ENCODE measurements at regions not wholly inside any gene's neighbourhood (a gene's known extent, or its start where the extent isn't known, plus 50 kb on each side); places are given as distances from the start of the nearest gene placed in this dataset.
A peak's percentile ranks its signal among the peaks of the same experiment; 100 is the strongest.

- no peak for TF ChIP-seq ZNF274 (IDR thresholded peaks at IDR 0.05; ENCODE audit: low read depth, low read length)
- H3K4me3 ChIP-seq (ENCODE audit: low read length) = no peak overlapping the region
Observed at GRCh38 chr6:21409231-21409630, 184.3 kb upstream of the SOX4 start.

GRCh38 chr6:21413428-21413827 lies 180.1 kb upstream of the SOX4 start:
- no peak overlapping the region for H3K4me3 ChIP-seq (ENCODE audit: low read length)
- no peak for TF ChIP-seq ZNF274 (IDR thresholded peaks at IDR 0.05; ENCODE audit: low read depth, low read length)

- TF ChIP-seq ZNF274 (IDR thresholded peaks at IDR 0.05; ENCODE audit: low read depth, low read length) = no peak
- no peak overlapping the region for H3K4me3 ChIP-seq (ENCODE audit: low read length)
Observed at GRCh38 chr6:21414065-21414464, 179.5 kb upstream of the SOX4 start.

GRCh38 chr6:21420146-21420878 lies 173.2 kb upstream of the SOX4 start:
- no peak for TF ChIP-seq ZNF274 (IDR thresholded peaks at IDR 0.05; ENCODE audit: low read depth, low read length)
- no peak overlapping the region for H3K4me3 ChIP-seq (ENCODE audit: low read length)

- no peak overlapping the region for H3K4me3 ChIP-seq (ENCODE audit: low read length)
- no peak for TF ChIP-seq ZNF274 (IDR thresholded peaks at IDR 0.05; ENCODE audit: low read depth, low read length)
Observed at GRCh38 chr6:21420926-21421325, 172.6 kb upstream of the SOX4 start.

- H3K4me3 ChIP-seq (ENCODE audit: low read length) = no peak overlapping the region
- no peak for TF ChIP-seq ZNF274 (IDR thresholded peaks at IDR 0.05; ENCODE audit: low read depth, low read length)
Observed at GRCh38 chr6:21423106-21423854, 170.3 kb upstream of the SOX4 start.

- no peak overlapping the region for H3K4me3 ChIP-seq (ENCODE audit: low read length)
- no peak for TF ChIP-seq ZNF274 (IDR thresholded peaks at IDR 0.05; ENCODE audit: low read depth, low read length)
Observed at GRCh38 chr6:21426841-21427490, 166.6 kb upstream of the SOX4 start.

- no peak for TF ChIP-seq ZNF274 (IDR thresholded peaks at IDR 0.05; ENCODE audit: low read depth, low read length)
- H3K4me3 ChIP-seq (ENCODE audit: low read length) = no peak overlapping the region
Observed at GRCh38 chr6:21429291-21429690, 164.3 kb upstream of the SOX4 start.

- H3K4me3 ChIP-seq (ENCODE audit: low read length) = no peak overlapping the region
- TF ChIP-seq ZNF274 (IDR thresholded peaks at IDR 0.05; ENCODE audit: low read depth, low read length) = no peak
Observed at GRCh38 chr6:21431526-21431925, 162.0 kb upstream of the SOX4 start.

- H3K4me3 ChIP-seq (ENCODE audit: low read length) = no peak overlapping the region
- TF ChIP-seq ZNF274 (IDR thresholded peaks at IDR 0.05; ENCODE audit: low read depth, low read length) = no peak
Observed at GRCh38 chr6:21436625-21437024, 156.9 kb upstream of the SOX4 start.

- peak overlapping the region; percentile 51; the same call in 1 of the 2 replicates for H3K4me3 ChIP-seq (ENCODE audit: low read length)
Observed at GRCh38 chr6:21437581-21437980, 156.0 kb upstream of the SOX4 start.

GRCh38 chr6:21438237-21438985 lies 155.1 kb upstream of the SOX4 start:
- no peak for TF ChIP-seq ZNF274 (IDR thresholded peaks at IDR 0.05; ENCODE audit: low read depth, low read length)
- peak overlapping the region; percentile 51; the same call in 1 of the 2 replicates for H3K4me3 ChIP-seq (ENCODE audit: low read length)

More at GRCh38 chr6:21437581-21437980, 156.0 kb upstream of the SOX4 start:
- TF ChIP-seq ZNF274 (IDR thresholded peaks at IDR 0.05; ENCODE audit: low read depth, low read length) = no peak

GRCh38 chr6:21438986-21439352 lies 154.6 kb upstream of the SOX4 start:
- no peak for TF ChIP-seq ZNF274 (IDR thresholded peaks at IDR 0.05; ENCODE audit: low read depth, low read length)
- no peak overlapping the region for H3K4me3 ChIP-seq (ENCODE audit: low read length)

- H3K4me3 ChIP-seq (ENCODE audit: low read length) = no peak overlapping the region
- TF ChIP-seq ZNF274 (IDR thresholded peaks at IDR 0.05; ENCODE audit: low read depth, low read length) = no peak
Observed at GRCh38 chr6:21441386-21441785, 152.2 kb upstream of the SOX4 start.
